ENCODE measurements at regions not wholly inside any gene's neighbourhood (a gene's known extent, or its start where the extent isn't known, plus 50 kb on each side); places are given as distances from the start of the nearest gene placed in this dataset.

- Histone ChIP-seq H3K18ac (ENCODE audit: extremely low read depth, low read length) (no peak overlapping the region), H3K4me3 (ENCODE audit: extremely low read depth in 1 of 4, insufficient read depth in 2 of 4, low read depth in 3 of 4, low read length in 4 of 4) (no peak overlapping the region), H3K36me3 (ENCODE audit: control insufficient read depth in 2 of 4, insufficient read depth in 4 of 4, low read length in 3 of 4) (no peaks in the 10 kb centered on the region), H4K91ac (replicated peaks; ENCODE audit: insufficient read length, low read length) (no peak overlapping the region), H3K9ac (replicated peaks in 1 of 4; ENCODE audit: extremely low read depth in 1 of 4, low read depth in 3 of 4, low read length in 3 of 4) (no peak overlapping the region), H3K23ac (ENCODE audit: insufficient read length) (no peak overlapping the region), H2BK120ac (replicated peaks; ENCODE audit: low read depth, low read length) (no peak overlapping the region), H3K4ac (replicated peaks; ENCODE audit: insufficient read length, low read depth, low read length) (no peak overlapping the region), H3K4me1 (replicated peaks in 1 of 4; ENCODE audit: control insufficient read depth in 3 of 4, insufficient read depth in 4 of 4, low read length in 3 of 4) (no peaks in the 10 kb centered on the region), H3K27me3 (replicated peaks in 1 of 4; ENCODE audit: control insufficient read depth in 3 of 4, extremely low read depth in 1 of 4, insufficient read depth in 3 of 4, low read length in 3 of 4) (no peaks in the 10 kb centered on the region), H3K14ac (ENCODE audit: insufficient read length) (no peak overlapping the region), H4K20me1 (replicated peaks in 1 of 2; ENCODE audit: control insufficient read depth in 1 of 2, insufficient read depth in 2 of 2, low read length in 2 of 2) (no peaks in the 10 kb centered on the region), H3K79me2 (ENCODE audit: control insufficient read depth in 1 of 2, insufficient read depth in 2 of 2, low read length in 2 of 2) (no peaks in the 10 kb centered on the region), H3K56ac (replicated peaks; ENCODE audit: insufficient read length, low read depth, low read length) (no peak overlapping the region), H3K9me3 (ENCODE audit: insufficient read depth in 2 of 2, low read depth in 1 of 2, low read length in 1 of 2) (no peaks in the 10 kb centered on the region), H2BK15ac (ENCODE audit: low read length) (no peak overlapping the region), H2BK20ac (ENCODE audit: low read length) (no peak overlapping the region), H3K23me2 (ENCODE audit: low read depth, low read length) (no peaks in the 10 kb centered on the region), H2AK5ac (ENCODE audit: low read depth, low read length) (no peak overlapping the region), H3K27ac (ENCODE audit: low read depth, low read length) (no peak overlapping the region), H4K5ac (ENCODE audit: insufficient read length, low read depth, low read length) (no peak overlapping the region), H3K79me1 (ENCODE audit: low read depth, low read length) (no peaks in the 10 kb centered on the region), H2BK5ac (ENCODE audit: low read depth, low read length) (no peak overlapping the region), H3K4me2 (ENCODE audit: insufficient read depth in 1 of 2, low read depth in 2 of 2, low read length in 2 of 2) (no peak overlapping the region), H4K8ac (ENCODE audit: extremely low read depth, insufficient read depth, low read length) (no peak overlapping the region), H2BK12ac (ENCODE audit: low read depth, low read length) (no peak overlapping the region), H2AFZ (ENCODE audit: low read length) (no peak overlapping the region; the same call in 1 of the 2 replicates)
- ChIA-PET POLR2A (ENCODE audit: partially characterized antibody) (no interaction called here), CTCF (ENCODE audit: partially characterized antibody) (no interaction called here)
- WGBS, 2 experiments (ENCODE audit: extremely low coverage in 1 of 2, insufficient coverage in 1 of 2, insufficient read length in 1 of 2, insufficient replicate concordance in 2 of 2, low coverage in 1 of 2, low lambda C conversion rate in 2 of 2, missing lambda C conversion rate in 1 of 2), result 85% methylated on average over 4 of the region's 4 CpGs; no CpG with 5 or more reads in 1 of the 2 experiments
- no peak for DNase-seq (ENCODE audit: low read depth in 1 of 2, low spot score in 2 of 2)
- FAIRE-seq, result no peak
- no peak for TF ChIP-seq SIX5 (IDR thresholded peaks at IDR 0.05; ENCODE audit: low read depth, low read length)
- no peak for TF ChIP-seq JUN (IDR thresholded peaks at IDR 0.05; ENCODE audit: low read depth, low read length)
Measured at GRCh38 chr9:101846161-101846560, 107.7 kb upstream of the GRIN3A start.

Measured in H1 (cell line).